ENCODE measurements at regions not wholly inside any gene's neighbourhood (a gene's known extent, or its start where the extent isn't known, plus 50 kb on each side); places are given as distances from the start of the nearest gene placed in this dataset.
"Not testable (repeated sequence)": the region's sequence is repeated elsewhere in the genome, so short reads cannot be mapped to it uniquely, and the experiment has no call there.

DNA sequence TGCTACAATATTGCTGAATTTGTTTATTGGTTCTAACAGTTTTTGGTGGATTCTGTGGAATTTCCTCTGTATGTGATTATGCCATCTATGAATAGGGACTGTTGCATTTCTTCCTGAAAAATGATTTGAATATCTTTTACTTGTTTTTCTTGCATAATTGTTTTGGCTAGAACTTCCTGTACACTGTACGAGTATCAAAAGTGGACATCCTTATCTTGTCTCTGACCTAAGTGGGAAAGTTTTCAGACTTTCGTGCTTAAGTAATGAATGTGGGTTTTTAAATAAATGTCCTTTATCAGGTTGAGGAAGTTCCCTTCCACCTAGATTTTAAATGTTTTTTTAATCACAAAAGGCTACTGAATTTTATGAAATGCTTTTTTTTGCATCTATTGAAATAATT lies 203.8 kb upstream of the ATP10A start:
- H3K4me3 ChIP-seq (replicated peaks; ENCODE audit: low read depth, low read length): no peak overlapping the region
- no peaks in the 10 kb centered on the region for H3K36me3 ChIP-seq (ENCODE audit: control insufficient read depth, insufficient read depth, low read length)
- no peaks in the 10 kb centered on the region for H3K27me3 ChIP-seq (replicated peaks; ENCODE audit: control insufficient read depth, insufficient read depth, low read length)
- DNase-seq (ENCODE audit: extremely low read depth, insufficient read length): no peak
- TF ChIP-seq, protein P1, sequence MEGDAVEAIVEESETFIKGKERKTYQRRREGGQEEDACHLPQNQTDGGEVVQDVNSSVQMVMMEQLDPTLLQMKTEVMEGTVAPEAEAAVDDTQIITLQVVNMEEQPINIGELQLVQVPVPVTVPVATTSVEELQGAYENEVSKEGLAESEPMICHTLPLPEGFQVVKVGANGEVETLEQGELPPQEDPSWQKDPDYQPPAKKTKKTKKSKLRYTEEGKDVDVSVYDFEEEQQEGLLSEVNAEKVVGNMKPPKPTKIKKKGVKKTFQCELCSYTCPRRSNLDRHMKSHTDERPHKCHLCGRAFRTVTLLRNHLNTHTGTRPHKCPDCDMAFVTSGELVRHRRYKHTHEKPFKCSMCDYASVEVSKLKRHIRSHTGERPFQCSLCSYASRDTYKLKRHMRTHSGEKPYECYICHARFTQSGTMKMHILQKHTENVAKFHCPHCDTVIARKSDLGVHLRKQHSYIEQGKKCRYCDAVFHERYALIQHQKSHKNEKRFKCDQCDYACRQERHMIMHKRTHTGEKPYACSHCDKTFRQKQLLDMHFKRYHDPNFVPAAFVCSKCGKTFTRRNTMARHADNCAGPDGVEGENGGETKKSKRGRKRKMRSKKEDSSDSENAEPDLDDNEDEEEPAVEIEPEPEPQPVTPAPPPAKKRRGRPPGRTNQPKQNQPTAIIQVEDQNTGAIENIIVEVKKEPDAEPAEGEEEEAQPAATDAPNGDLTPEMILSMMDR (IDR thresholded peaks at IDR 0.05; ENCODE audit: insufficient read depth, low read length, poor library complexity, severe bottlenecking): no peak

DNA sequence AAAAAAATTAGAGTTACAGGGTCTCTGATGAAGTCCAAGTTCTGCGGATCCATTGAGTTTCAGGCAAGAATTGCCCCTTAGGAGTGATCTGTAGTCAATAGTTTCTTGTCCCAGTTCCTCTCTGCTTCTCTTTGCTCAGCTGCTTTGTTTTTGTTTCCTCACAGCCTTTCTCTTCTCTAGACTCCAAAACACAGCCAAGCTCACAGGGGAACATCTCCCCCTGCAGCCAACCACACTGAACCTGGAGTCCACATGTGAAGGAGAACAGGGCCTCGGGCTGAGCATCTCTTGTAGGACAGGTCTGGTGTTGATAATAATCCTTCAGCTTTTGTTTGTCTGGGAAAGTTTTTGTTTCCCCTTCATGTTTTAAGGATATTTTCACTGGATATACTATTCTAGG lies 202.6 kb upstream of the ATP10A start:
- Histone ChIP-seq H3K36me3 (ENCODE audit: control insufficient read depth, insufficient read depth, low read length) (no peaks in the 10 kb centered on the region), H3K4me3 (replicated peaks; ENCODE audit: low read depth, low read length) (no peak overlapping the region), H3K27me3 (replicated peaks; ENCODE audit: control insufficient read depth, insufficient read depth, low read length) (no peaks in the 10 kb centered on the region)
- DNase-seq (ENCODE audit: extremely low read depth, insufficient read length): no peak
- TF ChIP-seq, protein P1 (IDR thresholded peaks at IDR 0.05; ENCODE audit: insufficient read depth, low read length, poor library complexity, severe bottlenecking): no peak

DNA sequence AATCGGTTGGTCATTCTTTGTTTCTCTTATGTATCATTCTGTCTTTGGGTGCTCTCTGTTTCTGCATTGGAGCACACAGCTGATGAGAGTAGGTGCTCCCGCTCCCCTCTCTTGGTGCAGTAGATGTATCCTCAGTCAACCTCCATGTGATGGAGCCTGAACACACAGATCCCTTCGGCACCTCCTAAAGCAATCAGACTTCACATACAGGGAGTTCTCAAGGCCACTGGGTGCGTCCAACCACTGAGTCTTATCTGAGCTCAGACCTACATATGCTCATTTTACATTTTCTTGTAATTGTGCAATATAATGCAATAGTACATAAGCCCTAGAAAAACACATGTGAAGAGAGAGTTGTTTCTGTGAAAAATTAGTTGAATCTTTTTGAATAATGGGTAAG lies 198.1 kb upstream of the ATP10A start:
- no peak overlapping the region for H3K4me3 ChIP-seq (replicated peaks; ENCODE audit: low read depth, low read length)
- H3K27me3 ChIP-seq (replicated peaks; ENCODE audit: control insufficient read depth, insufficient read depth, low read length): no peaks in the 10 kb centered on the region
- H3K36me3 ChIP-seq (ENCODE audit: control insufficient read depth, insufficient read depth, low read length): no peaks in the 10 kb centered on the region
- TF ChIP-seq, protein P1 (IDR thresholded peaks at IDR 0.05; ENCODE audit: insufficient read depth, low read length, poor library complexity, severe bottlenecking): no peak
- no peak for DNase-seq (ENCODE audit: extremely low read depth, insufficient read length)

DNA sequence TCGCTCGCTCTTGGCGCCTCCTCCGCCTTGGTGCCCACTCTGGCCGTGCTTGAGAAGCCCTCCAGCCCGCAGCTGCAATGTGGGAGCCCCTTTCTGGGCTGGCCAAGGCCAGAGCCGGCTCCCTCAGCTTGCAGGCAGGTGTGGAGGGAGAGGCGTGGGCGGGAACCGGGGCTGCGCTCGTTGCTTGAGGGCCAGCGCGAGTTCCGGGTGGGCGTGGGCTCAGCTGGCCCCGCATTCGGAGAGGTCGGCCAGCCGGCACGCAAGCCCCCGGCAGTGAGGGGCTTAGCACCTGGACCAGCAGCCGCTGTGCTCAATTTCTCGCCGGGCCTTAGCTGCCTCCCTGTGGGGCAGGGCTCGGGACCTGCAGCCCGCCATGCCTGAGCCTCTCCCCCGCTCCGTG lies 193.6 kb upstream of the ATP10A start:
- H3K27me3 ChIP-seq (replicated peaks; ENCODE audit: control insufficient read depth, insufficient read depth, low read length); DNase-seq (ENCODE audit: extremely low read depth, insufficient read length); H3K4me3 ChIP-seq (replicated peaks; ENCODE audit: low read depth, low read length); H3K36me3 ChIP-seq (ENCODE audit: control insufficient read depth, insufficient read depth, low read length): not testable (repeated sequence)

DNA sequence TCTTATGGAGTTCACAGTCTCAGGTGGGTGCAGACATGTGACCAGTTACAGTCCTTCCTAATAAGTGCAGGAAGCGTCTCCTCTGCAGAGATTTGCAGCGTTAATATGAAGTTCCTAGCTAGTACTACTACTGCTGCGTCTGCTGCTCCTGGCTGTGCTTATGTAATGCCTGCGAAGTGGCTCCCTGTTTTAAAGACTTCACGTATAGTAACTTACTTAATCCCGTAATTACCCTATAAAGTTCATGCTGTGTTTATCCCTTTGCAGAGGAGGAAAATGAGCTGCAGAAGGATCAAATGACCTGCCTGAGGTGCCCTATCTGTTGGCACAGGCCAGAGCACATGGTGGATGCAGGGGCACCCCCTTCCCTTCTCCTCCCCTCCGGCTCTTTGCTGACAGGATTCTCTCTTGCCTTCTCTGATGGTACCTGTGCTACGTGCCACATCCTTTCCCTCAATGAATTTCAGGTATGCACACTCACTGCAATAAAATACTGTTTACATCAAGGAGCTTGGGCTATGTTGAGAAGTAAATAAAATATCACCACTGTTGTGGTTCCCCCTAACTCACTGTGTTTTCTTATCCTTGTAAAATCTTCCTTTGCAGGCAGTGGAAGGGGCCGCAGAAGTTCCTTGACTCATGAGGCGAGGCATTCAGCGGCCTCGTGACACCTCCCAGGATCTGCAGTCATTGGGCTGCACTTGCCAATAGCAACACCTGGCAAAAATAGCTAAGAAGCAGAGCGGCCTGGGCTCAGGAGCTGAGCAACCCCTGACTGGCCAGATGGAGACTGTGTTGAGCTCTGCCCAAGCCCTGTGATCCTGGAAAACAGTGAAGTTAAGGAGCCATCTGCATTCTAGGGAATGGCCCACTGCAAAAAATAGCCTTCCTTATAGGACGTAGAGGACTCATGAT lies 188.9 kb upstream of the ATP10A start:
- TF ChIP-seq, protein P1 (IDR thresholded peaks at IDR 0.05; ENCODE audit: insufficient read depth, low read length, poor library complexity, severe bottlenecking): no peak
- no peak overlapping the region for H3K4me3 ChIP-seq (replicated peaks; ENCODE audit: low read depth, low read length)
- H3K36me3 ChIP-seq (ENCODE audit: control insufficient read depth, insufficient read depth, low read length): no peaks in the 10 kb centered on the region
- no peaks in the 10 kb centered on the region for H3K27me3 ChIP-seq (replicated peaks; ENCODE audit: control insufficient read depth, insufficient read depth, low read length)
- no peak for DNase-seq (ENCODE audit: extremely low read depth, insufficient read length)

DNA sequence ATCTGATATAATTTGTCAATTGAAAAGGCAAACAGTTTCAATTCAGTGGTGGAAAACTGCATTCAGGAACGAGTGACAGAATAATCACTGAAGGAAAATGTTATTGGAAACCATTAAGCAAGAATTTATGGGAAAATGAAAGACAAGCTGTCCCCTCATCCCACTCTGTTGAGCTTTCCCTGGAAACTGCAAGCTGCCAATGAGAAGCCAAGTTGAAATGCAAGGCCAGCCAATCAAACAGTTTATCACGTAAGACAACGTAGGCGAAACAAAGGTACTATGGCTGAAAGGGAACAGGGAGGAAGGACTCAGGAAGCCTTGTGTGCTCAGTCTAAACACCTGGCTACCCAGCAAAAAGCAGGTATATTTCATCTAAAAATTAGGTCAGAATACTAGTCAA lies 187.9 kb upstream of the ATP10A start:
- TF ChIP-seq, protein P1 (IDR thresholded peaks at IDR 0.05; ENCODE audit: insufficient read depth, low read length, poor library complexity, severe bottlenecking): no peak
- Histone ChIP-seq H3K36me3 (ENCODE audit: control insufficient read depth, insufficient read depth, low read length) (no peaks in the 10 kb centered on the region), H3K4me3 (replicated peaks; ENCODE audit: low read depth, low read length) (no peak overlapping the region), H3K27me3 (replicated peaks; ENCODE audit: control insufficient read depth, insufficient read depth, low read length) (no peaks in the 10 kb centered on the region)
- DNase-seq (ENCODE audit: extremely low read depth, insufficient read length): no peak
